Activated B cell treated with CpG ODN at 0.5 μM for 24 hours (primary cell): ENCODE measurements at regions not wholly inside any gene's neighbourhood (a gene's known extent, or its start where the extent isn't known, plus 50 kb on each side); places are given as distances from the start of the nearest gene placed in this dataset.

Experiments used
- ATAC-seq: fragments of 200-7000 bp; cut with Tn5 transposase; one replicate; pipeline ENCODE4 v1.10.0; 2021; ENCODE audit warnings: low read depth, mild to moderate bottlenecking, moderate library complexity
- CTCF ChIA-PET: fragments of 350-600 bp; sonication (Branson Sonifier 250); formaldehyde crosslinking; loops from one replicate; lab custom pipeline; 2021; ENCODE audit warnings: antibody characterized with exemption; lab: Charles Lee
- POLR2A ChIA-PET: fragments of 350-600 bp; sonication (Branson Sonifier 250); formaldehyde crosslinking; loops from one replicate; lab custom pipeline; 2021; ENCODE audit warnings: antibody characterized with exemption; lab: Charles Lee
- DNase-seq: peaks from one replicate; pipeline ENCODE4 v3.0.0; 2022
- H3K27ac Mint-ChIP-seq: one replicate; pipeline ENCODE4 v1.8.0; 2020; ENCODE audit warnings: mixed read lengths
- H3K27me3 Mint-ChIP-seq: one replicate; pipeline ENCODE4 v1.8.0; 2021; ENCODE audit warnings: mixed read lengths
- H3K36me3 Mint-ChIP-seq: one replicate; pipeline ENCODE4 v1.8.0; 2021; ENCODE audit warnings: low read depth, mixed read lengths
- H3K4me1 Mint-ChIP-seq: one replicate; pipeline ENCODE4 v1.8.0; 2021; ENCODE audit warnings: mixed read lengths
- H3K4me3 Mint-ChIP-seq: one replicate; pipeline ENCODE4 v1.8.0; 2020; ENCODE audit warnings: mild to moderate bottlenecking, mixed read lengths
- H3K9me3 Mint-ChIP-seq: one replicate; pipeline ENCODE4 v1.8.0; 2020; ENCODE audit warnings: mixed read lengths
- intact Hi-C: fragments of 100-400 bp; cut with micrococcal nuclease; formaldehyde crosslinking; loops from one replicate; pipeline ENCODE4 v1.15.1; 2024
- TF ChIP-seq, protein P1 (sequence below): fragments of 200-600 bp; IDR thresholded peaks from one replicate; pipeline ENCODE4 v1.8.0; 2022; ENCODE audit warnings: antibody characterized with exemption, mild to moderate bottlenecking

- intact Hi-C loops, result no loop called here
- TF ChIP-seq, protein P1, sequence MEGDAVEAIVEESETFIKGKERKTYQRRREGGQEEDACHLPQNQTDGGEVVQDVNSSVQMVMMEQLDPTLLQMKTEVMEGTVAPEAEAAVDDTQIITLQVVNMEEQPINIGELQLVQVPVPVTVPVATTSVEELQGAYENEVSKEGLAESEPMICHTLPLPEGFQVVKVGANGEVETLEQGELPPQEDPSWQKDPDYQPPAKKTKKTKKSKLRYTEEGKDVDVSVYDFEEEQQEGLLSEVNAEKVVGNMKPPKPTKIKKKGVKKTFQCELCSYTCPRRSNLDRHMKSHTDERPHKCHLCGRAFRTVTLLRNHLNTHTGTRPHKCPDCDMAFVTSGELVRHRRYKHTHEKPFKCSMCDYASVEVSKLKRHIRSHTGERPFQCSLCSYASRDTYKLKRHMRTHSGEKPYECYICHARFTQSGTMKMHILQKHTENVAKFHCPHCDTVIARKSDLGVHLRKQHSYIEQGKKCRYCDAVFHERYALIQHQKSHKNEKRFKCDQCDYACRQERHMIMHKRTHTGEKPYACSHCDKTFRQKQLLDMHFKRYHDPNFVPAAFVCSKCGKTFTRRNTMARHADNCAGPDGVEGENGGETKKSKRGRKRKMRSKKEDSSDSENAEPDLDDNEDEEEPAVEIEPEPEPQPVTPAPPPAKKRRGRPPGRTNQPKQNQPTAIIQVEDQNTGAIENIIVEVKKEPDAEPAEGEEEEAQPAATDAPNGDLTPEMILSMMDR, result no peak
- no peak overlapping the region for H3K27ac Mint-ChIP-seq
- peaks cover 19% of the 10 kb centered on the region for H3K9me3 Mint-ChIP-seq
- H3K4me3 Mint-ChIP-seq, result no peak overlapping the region
- POLR2A ChIA-PET, result interaction anchor here (0.6 kb wide), 1 partner anchor 1420 kb away, joined by 3 read pairs; no protein-coding TSS in a partner anchor
- CTCF ChIA-PET, result no interaction called here
- DNase-seq (no peak), ATAC-seq (no peak)
- H3K4me1 Mint-ChIP-seq, result no peaks in the 10 kb centered on the region
- H3K36me3 Mint-ChIP-seq, result no peaks in the 10 kb centered on the region
- H3K27me3 Mint-ChIP-seq, result no peaks in the 10 kb centered on the region
These were observed 470.1 kb upstream of the HS3ST1 start for GRCh38 chr4:11898796-11899195.

DNA sequence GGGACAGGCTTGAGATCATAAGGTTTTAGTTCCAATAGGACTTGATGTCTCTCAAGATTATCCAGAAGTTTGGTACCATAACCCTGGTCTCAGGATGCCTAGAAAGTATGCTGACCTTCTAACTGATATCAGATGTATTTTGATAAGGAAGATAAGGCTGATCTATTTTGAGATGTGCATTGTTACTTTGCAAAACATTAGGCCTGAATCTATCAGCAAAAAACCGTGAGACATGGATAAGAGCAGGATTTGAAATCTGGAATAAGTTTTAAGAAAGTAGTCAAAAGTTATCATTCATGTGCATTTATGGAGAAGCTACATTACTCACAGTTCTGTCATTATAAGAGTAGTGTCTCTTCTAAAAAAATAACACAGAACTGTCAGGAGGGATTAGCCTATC, 467.1 kb upstream of the HS3ST1 start:
- Mint-ChIP-seq H3K27me3 (no peaks in the 10 kb centered on the region), H3K9me3 (peaks cover 19% of the 10 kb centered on the region), H3K4me3 (no peak overlapping the region), H3K36me3 (no peaks in the 10 kb centered on the region), H3K27ac (no peak overlapping the region), H3K4me1 (no peaks in the 10 kb centered on the region)
- CTCF ChIA-PET, result no interaction called here
- intact Hi-C loops, result no loop called here
- DNase-seq (no peak), ATAC-seq (no peak)
- POLR2A ChIA-PET, result no interaction called here
- TF ChIP-seq, protein P1, result no peak

DNA sequence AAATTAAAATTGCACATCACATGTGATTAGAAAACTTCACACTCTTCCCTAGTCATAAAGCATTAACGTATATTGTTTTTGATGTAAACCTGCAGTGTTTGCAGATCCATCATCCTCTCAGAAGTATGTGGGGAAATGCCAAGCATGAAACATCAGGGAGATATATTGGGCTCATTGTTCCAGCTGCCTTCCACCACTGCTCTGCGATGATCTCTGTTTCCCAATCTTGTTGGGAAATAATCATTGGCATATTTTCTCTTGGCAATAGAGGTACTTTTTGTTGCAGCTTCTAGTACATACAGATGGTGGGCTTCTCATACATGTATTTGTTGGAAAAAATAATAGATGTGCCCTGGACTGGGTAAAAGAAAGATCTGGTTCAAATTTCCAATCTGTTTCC, 466.3 kb upstream of the HS3ST1 start:
- intact Hi-C loops, result no loop called here
- POLR2A ChIA-PET, result no interaction called here
- H3K4me3 Mint-ChIP-seq, result no peak overlapping the region
- no peaks in the 10 kb centered on the region for H3K36me3 Mint-ChIP-seq
- ATAC-seq, result no peak
- CTCF ChIA-PET, result no interaction called here
- no peak for DNase-seq
- no peak overlapping the region for H3K27ac Mint-ChIP-seq
- TF ChIP-seq, protein P1, result no peak
- H3K4me1 Mint-ChIP-seq, result no peaks in the 10 kb centered on the region
- H3K27me3 Mint-ChIP-seq, result no peaks in the 10 kb centered on the region
- H3K9me3 Mint-ChIP-seq, result peaks cover 19% of the 10 kb centered on the region

GRCh38 chr4:11894221-11894620, 465.5 kb upstream of the HS3ST1 start:
- no peaks in the 10 kb centered on the region for H3K4me1 Mint-ChIP-seq
- H3K27ac Mint-ChIP-seq, result no peak overlapping the region
- H3K27me3 Mint-ChIP-seq, result no peaks in the 10 kb centered on the region
- no peak for ATAC-seq
- H3K36me3 Mint-ChIP-seq, result no peaks in the 10 kb centered on the region
- H3K9me3 Mint-ChIP-seq, result peaks cover 19% of the 10 kb centered on the region
- CTCF ChIA-PET, result no interaction called here
- TF ChIP-seq, protein P1, result no peak
- intact Hi-C loops, result no loop called here
- DNase-seq, result no peak
- POLR2A ChIA-PET, result no interaction called here
- no peak overlapping the region for H3K4me3 Mint-ChIP-seq

GRCh38 chr4:11889099-11889498, 460.4 kb upstream of the HS3ST1 start:
- ATAC-seq, result no peak
- TF ChIP-seq, protein P1, result no peak
- Mint-ChIP-seq H3K9me3 (no peaks in the 10 kb centered on the region), H3K27me3 (no peaks in the 10 kb centered on the region), H3K36me3 (no peaks in the 10 kb centered on the region), H3K27ac (no peak overlapping the region), H3K4me3 (no peak overlapping the region), H3K4me1 (no peaks in the 10 kb centered on the region)
- ChIA-PET POLR2A (no interaction called here), CTCF (no interaction called here)
- intact Hi-C loops, result no loop called here
- DNase-seq, result no peak
